OCI-LY1 (cell line): ENCODE measurements at regions not wholly inside any gene's neighbourhood (a gene's known extent, or its start where the extent isn't known, plus 50 kb on each side); places are given as distances from the start of the nearest gene placed in this dataset.

Source experiments
- H2AFZ ChIP-seq: fragments of 200-600 bp; sonication (generic), shearing (Covaris generic); 2 replicates; pipeline ENCODE4 v1.6.0; 2014; ENCODE audit warnings: antibody characterized with exemption, mild to moderate bottlenecking, low read length
- H3F3A ChIP-seq: fragments of 200-600 bp; sonication (generic), shearing (Covaris generic); 2 replicates; pipeline ENCODE4 v1.6.0; 2014; ENCODE audit warnings: mild to moderate bottlenecking, antibody characterized with exemption, low read length, moderate library complexity; ENCODE audit not compliant: insufficient read depth
- H3K27ac ChIP-seq: fragments of 200-600 bp; sonication (generic); 2 replicates; pipeline ENCODE4 v1.5.1; 2014; ENCODE audit warnings: low read length, mixed run types, mild to moderate bottlenecking, low read depth; ENCODE audit not compliant: poor library complexity, severe bottlenecking
- H3K27me3 ChIP-seq: fragments of 200-600 bp; sonication (generic); 2 replicates; pipeline ENCODE4 v1.6.0; 2014; ENCODE audit warnings: antibody characterized with exemption, mild to moderate bottlenecking, low read length, moderate library complexity; ENCODE audit not compliant: insufficient read depth
- H3K36me3 ChIP-seq: fragments of 200-600 bp; sonication (generic); 2 replicates; pipeline ENCODE4 v1.6.1; 2014; ENCODE audit warnings: mild to moderate bottlenecking, antibody characterized with exemption, low read length, moderate library complexity, mixed read lengths; ENCODE audit not compliant: insufficient read depth
- H3K4me1 ChIP-seq: fragments of 200-600 bp; sonication (generic); 2 replicates; pipeline ENCODE4 v1.5.1; 2014; ENCODE audit warnings: mild to moderate bottlenecking, low read length, moderate library complexity; ENCODE audit not compliant: insufficient read depth, severe bottlenecking
- H3K4me2 ChIP-seq: fragments of 200-600 bp; sonication (generic), shearing (Covaris generic); 2 replicates; pipeline ENCODE4 v1.6.1; 2014; ENCODE audit warnings: low read length
- H3K4me3 ChIP-seq: fragments of 200-600 bp; sonication (generic); 2 replicates; pipeline ENCODE4 v1.5.1; 2014; ENCODE audit warnings: low read length, low read depth, mild to moderate bottlenecking, mixed read lengths; ENCODE audit not compliant: poor library complexity, severe bottlenecking
- H3K79me2 ChIP-seq: fragments of 200-600 bp; shearing (Covaris generic); 2 replicates; pipeline ENCODE4 v1.6.1; 2016; ENCODE audit warnings: mixed run types, low read length, mixed read lengths; ENCODE audit not compliant: insufficient read depth
- H3K9ac ChIP-seq: fragments of 200-600 bp; sonication (generic), shearing (Covaris generic); 2 replicates; pipeline ENCODE4 v1.6.1; 2014; ENCODE audit warnings: mild to moderate bottlenecking, low read length, mixed read lengths
- H3K9me2 ChIP-seq: fragments of 200-600 bp; sonication (generic), shearing (Covaris generic); 2 replicates; pipeline ENCODE4 v1.6.1; 2014; ENCODE audit warnings: low read depth, mild to moderate bottlenecking, low read length, mixed read lengths
- H3K9me3 ChIP-seq: fragments of 200-600 bp; shearing (Covaris generic); 2 replicates; pipeline ENCODE4 v1.6.1; 2014; ENCODE audit warnings: low read length, mixed read lengths
- H4K20me1 ChIP-seq: fragments of 200-600 bp; sonication (generic), shearing (Covaris generic); 2 replicates; pipeline ENCODE4 v1.6.0; 2016; ENCODE audit warnings: mild to moderate bottlenecking, low read length; ENCODE audit not compliant: insufficient read depth
- CTCF ChIP-seq: fragments of 200-600 bp; sonication (generic), shearing (Covaris generic); IDR thresholded peaks from 2 replicates; pipeline ENCODE4 v1.5.1; 2017; ENCODE audit warnings: mild to moderate bottlenecking, antibody characterized with exemption, low read length, moderate library complexity, mixed read lengths
- EZH2 ChIP-seq: fragments of 200-600 bp; sonication (generic), shearing (Covaris generic); IDR thresholded peaks from 2 replicates; pipeline ENCODE4 v1.8.0; 2017; ENCODE audit warnings: borderline replicate concordance, mixed run types, mild to moderate bottlenecking, antibody characterized with exemption, low read length, moderate library complexity, mixed read lengths

- TF ChIP-seq CTCF (no peak), EZH2 (no peak)
- Histone ChIP-seq H3K9me3 (no peaks in the 10 kb centered on the region), H3K27me3 (no peaks in the 10 kb centered on the region), H3K9ac (no peak overlapping the region), H3K79me2 (no peaks in the 10 kb centered on the region), H3K9me2 (no peaks in the 10 kb centered on the region), H4K20me1 (no peaks in the 10 kb centered on the region), H3K4me1 (no peaks in the 10 kb centered on the region), H3K4me3 (no peak overlapping the region), H3F3A (no peaks in the 10 kb centered on the region), H3K36me3 (no peaks in the 10 kb centered on the region), H3K4me2 (no peak overlapping the region), H3K27ac (no peak overlapping the region), H2AFZ (no peak overlapping the region)
Observed at GRCh38 chr4:107319386-107319785, 283.3 kb upstream of the DKK2 start.

- Histone ChIP-seq H2AFZ (no peak overlapping the region), H4K20me1 (no peaks in the 10 kb centered on the region), H3K4me2 (no peak overlapping the region), H3K27ac (no peak overlapping the region), H3K79me2 (no peaks in the 10 kb centered on the region), H3K9me2 (no peaks in the 10 kb centered on the region), H3K36me3 (no peaks in the 10 kb centered on the region), H3K9ac (no peak overlapping the region), H3K4me3 (no peak overlapping the region), H3K4me1 (no peaks in the 10 kb centered on the region), H3K9me3 (no peaks in the 10 kb centered on the region), H3K27me3 (no peaks in the 10 kb centered on the region), H3F3A (no peaks in the 10 kb centered on the region)
- TF ChIP-seq EZH2: no peak
- TF ChIP-seq CTCF: no peak
Observed at GRCh38 chr4:107318078-107318477, 282.0 kb upstream of the DKK2 start.

GRCh38 chr4:107317611-107318010 lies 281.5 kb upstream of the DKK2 start:
- no peaks in the 10 kb centered on the region for H3K79me2 ChIP-seq
- H3K27ac ChIP-seq: no peak overlapping the region
- H3K27me3 ChIP-seq: no peaks in the 10 kb centered on the region
- no peaks in the 10 kb centered on the region for H3K9me3 ChIP-seq
- H3F3A ChIP-seq: no peaks in the 10 kb centered on the region
- no peak for TF ChIP-seq CTCF
- no peak for TF ChIP-seq EZH2
- no peak overlapping the region for H2AFZ ChIP-seq
- H3K4me1 ChIP-seq: no peaks in the 10 kb centered on the region
- H3K4me2 ChIP-seq: no peak overlapping the region
- H3K4me3 ChIP-seq: no peak overlapping the region
- H3K9me2 ChIP-seq: no peaks in the 10 kb centered on the region
- H4K20me1 ChIP-seq: no peaks in the 10 kb centered on the region
- H3K36me3 ChIP-seq: no peaks in the 10 kb centered on the region
- H3K9ac ChIP-seq: no peak overlapping the region
